ENCODE measurements at regions not wholly inside any gene's neighbourhood (a gene's known extent, or its start where the extent isn't known, plus 50 kb on each side); places are given as distances from the start of the nearest gene placed in this dataset.

DNA sequence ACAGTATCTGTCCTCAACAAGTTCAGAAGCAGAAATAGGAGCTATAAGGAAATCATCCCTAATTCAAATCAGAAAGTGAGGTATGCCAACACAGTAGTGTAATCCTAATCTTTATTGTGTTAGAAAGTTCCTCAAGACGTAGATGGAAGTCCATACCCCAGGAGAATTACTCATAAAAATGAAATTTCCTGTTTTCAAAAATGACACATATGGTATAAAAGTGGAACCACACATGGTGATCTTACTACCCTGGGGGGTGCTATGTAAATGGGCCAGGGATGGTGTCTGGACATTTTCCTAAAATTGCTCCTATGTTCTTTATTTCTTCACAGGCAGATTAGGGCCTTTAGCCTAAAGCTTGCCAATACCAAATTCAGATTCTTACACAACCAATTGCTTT lies 204.1 kb downstream of the ARRDC4 start:
- TF ChIP-seq, protein P1, sequence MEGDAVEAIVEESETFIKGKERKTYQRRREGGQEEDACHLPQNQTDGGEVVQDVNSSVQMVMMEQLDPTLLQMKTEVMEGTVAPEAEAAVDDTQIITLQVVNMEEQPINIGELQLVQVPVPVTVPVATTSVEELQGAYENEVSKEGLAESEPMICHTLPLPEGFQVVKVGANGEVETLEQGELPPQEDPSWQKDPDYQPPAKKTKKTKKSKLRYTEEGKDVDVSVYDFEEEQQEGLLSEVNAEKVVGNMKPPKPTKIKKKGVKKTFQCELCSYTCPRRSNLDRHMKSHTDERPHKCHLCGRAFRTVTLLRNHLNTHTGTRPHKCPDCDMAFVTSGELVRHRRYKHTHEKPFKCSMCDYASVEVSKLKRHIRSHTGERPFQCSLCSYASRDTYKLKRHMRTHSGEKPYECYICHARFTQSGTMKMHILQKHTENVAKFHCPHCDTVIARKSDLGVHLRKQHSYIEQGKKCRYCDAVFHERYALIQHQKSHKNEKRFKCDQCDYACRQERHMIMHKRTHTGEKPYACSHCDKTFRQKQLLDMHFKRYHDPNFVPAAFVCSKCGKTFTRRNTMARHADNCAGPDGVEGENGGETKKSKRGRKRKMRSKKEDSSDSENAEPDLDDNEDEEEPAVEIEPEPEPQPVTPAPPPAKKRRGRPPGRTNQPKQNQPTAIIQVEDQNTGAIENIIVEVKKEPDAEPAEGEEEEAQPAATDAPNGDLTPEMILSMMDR (IDR thresholded peaks at IDR 0.05) = no peak
- TF ChIP-seq EZH2 (IDR thresholded peaks at IDR 0.05; ENCODE audit: borderline replicate concordance, insufficient read depth, low read depth, low read length, poor library complexity, severe bottlenecking) = no peak
